HFFc6 (cell line): ENCODE measurements at regions not wholly inside any gene's neighbourhood (a gene's known extent, or its start where the extent isn't known, plus 50 kb on each side); places are given as distances from the start of the nearest gene placed in this dataset.
"Not testable (repeated sequence)": the region's sequence is repeated elsewhere in the genome, so short reads cannot be mapped to it uniquely, and the experiment has no call there.

Experiments
- DNase-seq: peaks from one replicate; pipeline ENCODE4 v3.0.0-alpha.2; 2018
- H3K27ac Mint-ChIP-seq: 2 replicates; pipeline ENCODE4 v1.8.0; 2020; ENCODE audit warnings: mild to moderate bottlenecking, mixed read lengths
- H3K27me3 Mint-ChIP-seq: 2 replicates; pipeline ENCODE4 v1.8.0; 2021; ENCODE audit warnings: mild to moderate bottlenecking, moderate library complexity, mixed read lengths; ENCODE audit not compliant: insufficient read depth
- H3K36me3 Mint-ChIP-seq: 2 replicates; pipeline ENCODE4 v1.8.0; 2021; ENCODE audit warnings: low read depth, mixed read lengths
- H3K4me1 Mint-ChIP-seq: 2 replicates; pipeline ENCODE4 v1.8.0; 2020; ENCODE audit warnings: low read depth, mixed read lengths
- H3K4me3 Mint-ChIP-seq: 2 replicates; pipeline ENCODE4 v1.8.0; 2020; ENCODE audit warnings: mild to moderate bottlenecking, moderate library complexity, mixed read lengths
- H3K9me3 Mint-ChIP-seq: 2 replicates; pipeline ENCODE4 v1.8.0; 2020; ENCODE audit warnings: mild to moderate bottlenecking, mixed read lengths
- TF ChIP-seq, protein P1 (sequence below): fragments of 200-600 bp; sonication (generic); IDR thresholded peaks from 2 replicates; pipeline ENCODE4 v1.5.0; 2021; ENCODE audit warnings: antibody characterized with exemption, mild to moderate bottlenecking

DNA sequence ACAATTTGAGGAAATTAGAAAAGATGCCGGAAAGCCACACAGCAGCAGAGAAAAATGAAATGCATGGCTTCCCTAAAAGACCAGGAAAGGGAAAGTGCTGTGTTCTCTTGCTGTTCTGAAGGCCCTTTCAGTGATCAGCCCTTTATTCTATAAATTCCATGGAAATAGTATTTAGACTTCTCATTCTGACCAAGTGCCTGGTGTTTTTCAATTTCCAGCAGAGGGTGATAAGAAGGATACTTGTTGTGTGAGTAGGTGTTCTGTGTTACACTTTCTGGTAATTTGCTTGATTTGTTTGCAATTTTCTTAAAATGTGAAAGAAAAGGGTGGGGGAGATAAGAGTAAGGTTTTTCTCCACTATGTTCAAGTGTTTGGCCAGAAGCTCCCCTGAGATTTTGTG is 504.5 kb downstream of the IRS1 start:
- H3K27ac Mint-ChIP-seq = no peak overlapping the region
- peaks cover 4% of the 10 kb centered on the region for H3K27me3 Mint-ChIP-seq
- no peak for DNase-seq
- H3K4me1 Mint-ChIP-seq = no peaks in the 10 kb centered on the region
- TF ChIP-seq, protein P1, sequence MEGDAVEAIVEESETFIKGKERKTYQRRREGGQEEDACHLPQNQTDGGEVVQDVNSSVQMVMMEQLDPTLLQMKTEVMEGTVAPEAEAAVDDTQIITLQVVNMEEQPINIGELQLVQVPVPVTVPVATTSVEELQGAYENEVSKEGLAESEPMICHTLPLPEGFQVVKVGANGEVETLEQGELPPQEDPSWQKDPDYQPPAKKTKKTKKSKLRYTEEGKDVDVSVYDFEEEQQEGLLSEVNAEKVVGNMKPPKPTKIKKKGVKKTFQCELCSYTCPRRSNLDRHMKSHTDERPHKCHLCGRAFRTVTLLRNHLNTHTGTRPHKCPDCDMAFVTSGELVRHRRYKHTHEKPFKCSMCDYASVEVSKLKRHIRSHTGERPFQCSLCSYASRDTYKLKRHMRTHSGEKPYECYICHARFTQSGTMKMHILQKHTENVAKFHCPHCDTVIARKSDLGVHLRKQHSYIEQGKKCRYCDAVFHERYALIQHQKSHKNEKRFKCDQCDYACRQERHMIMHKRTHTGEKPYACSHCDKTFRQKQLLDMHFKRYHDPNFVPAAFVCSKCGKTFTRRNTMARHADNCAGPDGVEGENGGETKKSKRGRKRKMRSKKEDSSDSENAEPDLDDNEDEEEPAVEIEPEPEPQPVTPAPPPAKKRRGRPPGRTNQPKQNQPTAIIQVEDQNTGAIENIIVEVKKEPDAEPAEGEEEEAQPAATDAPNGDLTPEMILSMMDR = no peak
- no peak overlapping the region for H3K4me3 Mint-ChIP-seq
- peaks cover 25% of the 10 kb centered on the region for H3K36me3 Mint-ChIP-seq
- H3K9me3 Mint-ChIP-seq = peaks cover 26% of the 10 kb centered on the region

DNA sequence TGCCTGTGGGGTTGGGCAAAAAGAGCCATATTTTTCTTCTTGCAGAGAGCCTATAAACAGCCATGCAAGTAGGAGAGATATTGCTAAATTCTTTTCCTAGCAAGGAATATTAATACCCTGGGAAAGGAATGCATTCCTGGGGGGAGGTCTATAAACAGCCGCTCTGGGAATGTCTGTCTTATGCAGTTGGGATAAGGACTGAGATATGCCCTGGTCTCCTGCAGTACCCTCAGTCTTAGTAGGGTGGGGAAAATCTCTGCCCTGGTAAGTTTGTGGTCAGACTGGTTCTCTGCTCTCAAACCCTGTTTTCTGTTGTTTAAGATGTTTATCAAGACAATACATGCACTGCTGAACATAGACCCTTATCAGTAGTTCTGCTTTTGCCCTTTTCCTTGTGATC is 508.3 kb downstream of the IRS1 start:
- peaks cover 32% of the 10 kb centered on the region for H3K9me3 Mint-ChIP-seq
- not testable (repeated sequence) for DNase-seq, H3K4me3 Mint-ChIP-seq, H3K27ac Mint-ChIP-seq, H3K27me3 Mint-ChIP-seq, H3K4me1 Mint-ChIP-seq
- H3K36me3 Mint-ChIP-seq = peaks cover 25% of the 10 kb centered on the region

DNA sequence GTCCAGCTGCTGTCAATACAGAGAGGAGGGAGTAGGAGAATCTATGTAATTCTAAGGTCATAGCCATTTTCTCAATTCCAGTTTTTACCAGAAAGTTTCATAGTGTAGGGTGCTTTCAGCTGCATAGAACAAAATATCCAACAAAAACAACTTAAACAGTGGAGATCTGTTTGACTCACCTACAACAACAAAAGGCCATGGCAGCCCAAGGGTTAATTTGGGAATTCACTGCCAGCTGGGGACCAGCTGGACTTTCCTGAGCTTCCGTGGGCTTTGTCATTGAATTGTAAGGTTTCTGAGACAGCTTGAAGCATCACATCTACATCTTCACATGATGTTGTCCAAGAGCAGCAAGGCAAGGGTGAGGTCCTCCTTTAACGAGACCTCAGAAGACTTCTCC is 512.7 kb downstream of the IRS1 start:
- H3K27me3 Mint-ChIP-seq = no peaks in the 10 kb centered on the region
- TF ChIP-seq, protein P1 = no peak
- no peaks in the 10 kb centered on the region; the same call in 1 of the 2 replicates for H3K4me1 Mint-ChIP-seq
- H3K27ac Mint-ChIP-seq = no peak overlapping the region
- DNase-seq = no peak
- H3K4me3 Mint-ChIP-seq = no peak overlapping the region
- H3K36me3 Mint-ChIP-seq = peaks cover 16% of the 10 kb centered on the region; the same call in 1 of the 2 replicates
- H3K9me3 Mint-ChIP-seq = peaks cover 23% of the 10 kb centered on the region

DNA sequence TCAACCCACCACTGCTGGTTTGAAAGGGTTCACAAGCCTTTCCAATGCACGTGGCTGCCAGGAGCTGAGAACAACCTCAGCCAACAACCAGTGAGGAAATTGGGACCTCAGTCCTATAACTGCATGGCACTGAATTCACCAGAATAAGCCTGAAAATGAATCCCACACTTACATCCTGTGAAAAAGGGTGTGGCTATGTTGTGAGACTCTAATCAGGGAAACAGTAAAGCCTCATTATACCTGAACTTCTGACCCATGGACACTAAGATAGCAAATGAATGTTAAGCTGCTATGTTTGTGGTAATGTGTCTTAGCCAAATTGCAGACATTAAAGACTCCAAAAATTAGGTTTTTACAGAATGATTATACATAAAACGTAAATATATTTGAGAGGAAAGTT is 515.8 kb downstream of the IRS1 start:
- H3K4me3 Mint-ChIP-seq = no peak overlapping the region
- H3K4me1 Mint-ChIP-seq = no peaks in the 10 kb centered on the region; the same call in 1 of the 2 replicates
- H3K36me3 Mint-ChIP-seq = no peaks in the 10 kb centered on the region
- H3K27ac Mint-ChIP-seq = no peak overlapping the region
- TF ChIP-seq, protein P1 = no peak
- no peaks in the 10 kb centered on the region for H3K9me3 Mint-ChIP-seq
- no peaks in the 10 kb centered on the region for H3K27me3 Mint-ChIP-seq
- no peak for DNase-seq

DNA sequence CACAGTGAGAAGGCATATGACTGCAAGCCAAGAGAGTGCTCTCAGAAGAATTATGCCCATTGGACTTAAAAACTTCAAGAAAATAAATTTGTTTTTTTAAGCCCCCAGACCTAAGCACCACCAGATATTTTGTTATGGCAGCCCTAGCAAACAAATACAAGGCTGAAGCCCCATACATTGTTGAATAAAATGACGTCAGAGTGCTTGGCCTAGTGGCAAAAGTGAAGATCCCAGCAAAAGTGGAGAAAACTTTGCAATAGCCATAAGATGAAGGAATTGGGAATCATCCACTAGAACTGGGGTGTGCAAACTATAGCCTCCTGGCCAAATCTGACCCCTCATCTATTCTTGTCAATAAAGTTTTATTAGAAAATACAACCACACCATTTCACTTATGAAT is 517.5 kb downstream of the IRS1 start:
- H3K36me3 Mint-ChIP-seq = no peaks in the 10 kb centered on the region
- H3K4me1 Mint-ChIP-seq = no peaks in the 10 kb centered on the region; the same call in 1 of the 2 replicates
- H3K27ac Mint-ChIP-seq = no peak overlapping the region
- no peak overlapping the region for H3K4me3 Mint-ChIP-seq
- H3K27me3 Mint-ChIP-seq = no peaks in the 10 kb centered on the region
- no peak for DNase-seq
- H3K9me3 Mint-ChIP-seq = no peaks in the 10 kb centered on the region
- TF ChIP-seq, protein P1 = no peak

DNA sequence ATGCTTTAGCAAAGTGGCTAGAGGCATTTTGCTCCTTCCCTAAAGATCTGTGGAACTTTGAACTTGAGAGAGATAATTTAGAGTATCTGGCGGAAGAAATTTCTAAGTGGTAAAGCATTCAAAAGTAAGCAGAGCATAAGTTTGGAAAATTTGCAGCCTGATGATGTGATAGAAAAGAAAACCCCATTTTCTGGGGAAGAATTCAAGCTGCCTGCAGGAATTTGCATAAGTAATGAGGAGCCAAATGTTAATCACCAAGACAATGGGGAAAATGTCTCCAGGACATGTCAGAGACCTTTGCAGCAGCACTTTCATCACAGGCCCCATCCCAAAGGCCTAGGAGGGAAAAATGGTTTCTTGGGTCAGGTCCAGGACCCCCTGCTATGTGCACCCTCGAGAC is 519.5 kb downstream of the IRS1 start:
- not testable (repeated sequence) for H3K4me3 Mint-ChIP-seq, H3K9me3 Mint-ChIP-seq, H3K27me3 Mint-ChIP-seq, DNase-seq, H3K36me3 Mint-ChIP-seq, H3K4me1 Mint-ChIP-seq, H3K27ac Mint-ChIP-seq

DNA sequence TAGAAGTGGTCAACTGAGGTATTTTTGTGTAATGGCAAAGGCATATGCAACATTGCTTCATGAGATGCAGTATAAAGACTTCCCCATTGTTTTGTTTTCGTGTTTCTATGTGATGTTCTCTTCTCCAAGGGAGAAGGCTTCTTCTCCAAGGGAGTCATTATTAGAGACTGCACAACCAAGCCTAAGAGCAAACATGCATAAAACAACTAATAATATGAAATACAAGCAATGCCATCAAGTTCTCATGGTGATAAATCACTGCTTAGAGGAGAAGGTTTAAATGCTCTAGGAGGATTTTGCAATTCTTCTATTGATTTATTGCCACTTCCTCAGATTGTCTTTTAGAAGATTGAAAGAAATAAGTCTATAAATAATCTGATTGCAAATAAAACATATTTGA is 524.4 kb downstream of the IRS1 start:
- Mint-ChIP-seq H3K4me1 (peaks cover 16% of the 10 kb centered on the region), H3K27me3 (peaks cover 2% of the 10 kb centered on the region; the same call in 1 of the 2 replicates), H3K4me3 (no peak overlapping the region), H3K36me3 (no peaks in the 10 kb centered on the region), H3K9me3 (no peaks in the 10 kb centered on the region), H3K27ac (no peak overlapping the region)
- no peak for DNase-seq
- TF ChIP-seq, protein P1 = no peak
